H9 (cell line): ENCODE measurements at regions not wholly inside any gene's neighbourhood (a gene's known extent, or its start where the extent isn't known, plus 50 kb on each side); places are given as distances from the start of the nearest gene placed in this dataset.

ENCODE experiments used
- DNase-seq: peaks from one replicate; pipeline ENCODE4 v3.0.0-alpha.2; 2017
- H2AFZ ChIP-seq: one replicate; pipeline ENCODE4 v1.6.1; 2013; ENCODE audit warnings: mild to moderate bottlenecking, low read length, control low read depth, moderate library complexity
- H2AK5ac ChIP-seq: 2 replicates; pipeline ENCODE4 v1.6.1; 2013; ENCODE audit warnings: low read length, control low read depth, mixed read lengths; ENCODE audit not compliant: insufficient read length
- H2BK120ac ChIP-seq: one replicate; pipeline ENCODE4 v1.6.1; 2013; ENCODE audit warnings: low read depth, mild to moderate bottlenecking, low read length, control low read depth, inconsistent platforms; ENCODE audit not compliant: poor library complexity, severe bottlenecking
- H2BK12ac ChIP-seq: 2 replicates; pipeline ENCODE4 v1.6.1; 2013; ENCODE audit warnings: low read length, control low read depth, mixed read lengths, low read depth; ENCODE audit not compliant: insufficient read length
- H2BK15ac ChIP-seq: 2 replicates; pipeline ENCODE4 v1.6.1; 2013; ENCODE audit warnings: low read depth, low read length, control low read depth
- H2BK20ac ChIP-seq: one replicate; pipeline ENCODE4 v1.6.1; 2013; ENCODE audit warnings: low read depth, mild to moderate bottlenecking, low read length, control low read depth, inconsistent platforms; ENCODE audit not compliant: poor library complexity, severe bottlenecking
- H2BK5ac ChIP-seq: 2 replicates; pipeline ENCODE4 v1.6.1; 2013; ENCODE audit warnings: low read length, control low read depth, mixed read lengths; ENCODE audit not compliant: insufficient read length
- H3K14ac ChIP-seq: 2 replicates; pipeline ENCODE4 v1.6.1; 2013; ENCODE audit warnings: low read length, control low read depth; ENCODE audit not compliant: insufficient read depth
- H3K18ac ChIP-seq: 2 replicates; pipeline ENCODE4 v1.6.1; 2013; ENCODE audit warnings: low read depth, mild to moderate bottlenecking, mixed read lengths, low read length, control low read depth; ENCODE audit not compliant: insufficient read length
- H3K23ac ChIP-seq: 2 replicates; pipeline ENCODE4 v1.6.1; 2013; ENCODE audit warnings: low read length, control low read depth, mixed read lengths, low read depth; ENCODE audit not compliant: insufficient read length
- H3K23me2 ChIP-seq: 2 replicates; pipeline ENCODE4 v1.6.1; 2013; ENCODE audit warnings: low read depth, mild to moderate bottlenecking, mixed read lengths, low read length, control low read depth; ENCODE audit not compliant: insufficient read length, poor library complexity, severe bottlenecking
- H3K27ac ChIP-seq: 2 replicates; pipeline ENCODE4 v1.5.1; 2013; ENCODE audit warnings: low read length, control low read depth, mixed read lengths, low read depth; ENCODE audit not compliant: insufficient read length
- H3K27me3 ChIP-seq: 2 replicates; pipeline ENCODE4 v1.6.1; 2013; ENCODE audit warnings: low read length, control low read depth, inconsistent platforms; ENCODE audit not compliant: insufficient read depth
- H3K4ac ChIP-seq: 2 replicates; pipeline ENCODE4 v1.6.1; 2013; ENCODE audit warnings: low read depth, mild to moderate bottlenecking, control low read depth, inconsistent platforms, low read length, moderate library complexity
- H3K4me1 ChIP-seq: 2 replicates; pipeline ENCODE4 v1.6.1; 2013; ENCODE audit warnings: low read length, control low read depth, inconsistent platforms; ENCODE audit not compliant: insufficient read depth
- H3K4me2 ChIP-seq: 2 replicates; pipeline ENCODE4 v1.6.1; 2013; ENCODE audit warnings: low read length, control low read depth, mixed read lengths; ENCODE audit not compliant: insufficient read length, insufficient read depth
- H3K56ac ChIP-seq: 2 replicates; pipeline ENCODE4 v1.6.1; 2013; ENCODE audit warnings: low read depth, mild to moderate bottlenecking, mixed read lengths, low read length, control low read depth; ENCODE audit not compliant: insufficient read length
- H3K79me1 ChIP-seq: 2 replicates; pipeline ENCODE4 v1.6.1; 2013; ENCODE audit warnings: low read depth, mild to moderate bottlenecking, moderate library complexity, low read length, control low read depth, inconsistent platforms; ENCODE audit not compliant: insufficient read depth, poor library complexity, severe bottlenecking
- H3K79me2 ChIP-seq: 2 replicates; pipeline ENCODE4 v1.6.1; 2013; ENCODE audit warnings: low read length, control low read depth, inconsistent platforms; ENCODE audit not compliant: insufficient read depth
- H3K9ac ChIP-seq: 2 replicates; pipeline ENCODE4 v1.6.1; 2013; ENCODE audit warnings: low read length, control low read depth, mixed read lengths; ENCODE audit not compliant: insufficient read length; ENCODE audit errors: extremely low read depth
- H3K9me3 ChIP-seq: one replicate; pipeline ENCODE4 v1.6.1; 2013; ENCODE audit warnings: low read depth, low read length, inconsistent platforms; ENCODE audit not compliant: control insufficient read depth
- H3T11ph ChIP-seq: one replicate; pipeline ENCODE4 v1.6.1; 2013; ENCODE audit warnings: mild to moderate bottlenecking, low read length, control low read depth, inconsistent platforms
- H4K20me1 ChIP-seq: one replicate; pipeline ENCODE4 v1.6.1; 2013; ENCODE audit not compliant: control insufficient read depth, insufficient read length, insufficient read depth
- H4K5ac ChIP-seq: 2 replicates; pipeline ENCODE4 v1.6.1; 2013; ENCODE audit warnings: low read depth, mild to moderate bottlenecking, mixed read lengths, low read length, control low read depth; ENCODE audit not compliant: insufficient read length
- H4K8ac ChIP-seq: replicated peaks from 2 replicates; pipeline ENCODE4 v1.6.1; 2013; ENCODE audit warnings: low read length, control low read depth, mixed read lengths, low read depth; ENCODE audit not compliant: insufficient read length
- H4K91ac ChIP-seq: 2 replicates; pipeline ENCODE4 v1.6.1; 2013; ENCODE audit warnings: low read depth, mild to moderate bottlenecking, moderate library complexity, mixed read lengths, low read length, control low read depth; ENCODE audit not compliant: insufficient read length
- H3K27ac Mint-ChIP-seq, 3 experiments: 2 replicates in 2 of 3; 3 replicates in 1 of 3; pipeline ENCODE4 v1.8.0; 2020 to 2021; ENCODE audit warnings: mixed read lengths in 3 of 3, mild to moderate bottlenecking in 1 of 3, moderate library complexity in 1 of 3
- H3K27me3 Mint-ChIP-seq: 2 replicates; pipeline ENCODE4 v1.8.0; 2021; ENCODE audit warnings: low read depth, mild to moderate bottlenecking, moderate library complexity, mixed read lengths
- H3K36me3 Mint-ChIP-seq, 3 experiments: 2 replicates in 2 of 3; 3 replicates in 1 of 3; pipeline ENCODE4 v1.8.0; 2020 to 2021; ENCODE audit warnings: low read depth in 3 of 3, mixed read lengths in 3 of 3; ENCODE audit not compliant: insufficient read depth in 1 of 3
- H3K4me1 Mint-ChIP-seq, 2 experiments: 2 replicates each; pipeline ENCODE4 v1.8.0; 2020; ENCODE audit warnings: mixed read lengths in 2 of 2
- H3K4me3 Mint-ChIP-seq, 2 experiments: 2 replicates in 1 of 2; 3 replicates in 1 of 2; pipeline ENCODE4 v1.8.0; 2020 to 2021; ENCODE audit warnings: mild to moderate bottlenecking in 2 of 2, mixed read lengths in 2 of 2, moderate library complexity in 1 of 2
- H3K9me3 Mint-ChIP-seq, 2 experiments: 2 replicates in 1 of 2; 3 replicates in 1 of 2; pipeline ENCODE4 v1.8.0; 2020; ENCODE audit warnings: mild to moderate bottlenecking in 2 of 2, mixed read lengths in 2 of 2, moderate library complexity in 1 of 2
- CTCF ChIP-seq: fragments of 200-600 bp; sonication (generic); conservative IDR thresholded peaks from 3 replicates; pipeline ENCODE4 v1.8.0; 2021; ENCODE audit warnings: antibody characterized with exemption, mild to moderate bottlenecking
- WGBS: extraction: QIAGEN DNeasy Blood & Tissue Kit; methylation state at CpG from one replicate; pipeline ENCODE4 v1.1.7; 2013; ENCODE audit warnings: missing lambda C conversion rate, low lambda C conversion rate, mixed read lengths; ENCODE audit not compliant: insufficient read length; ENCODE audit errors: extremely low coverage; 5-methylcytosine and 5-hydroxymethylcytosine counted together

DNA sequence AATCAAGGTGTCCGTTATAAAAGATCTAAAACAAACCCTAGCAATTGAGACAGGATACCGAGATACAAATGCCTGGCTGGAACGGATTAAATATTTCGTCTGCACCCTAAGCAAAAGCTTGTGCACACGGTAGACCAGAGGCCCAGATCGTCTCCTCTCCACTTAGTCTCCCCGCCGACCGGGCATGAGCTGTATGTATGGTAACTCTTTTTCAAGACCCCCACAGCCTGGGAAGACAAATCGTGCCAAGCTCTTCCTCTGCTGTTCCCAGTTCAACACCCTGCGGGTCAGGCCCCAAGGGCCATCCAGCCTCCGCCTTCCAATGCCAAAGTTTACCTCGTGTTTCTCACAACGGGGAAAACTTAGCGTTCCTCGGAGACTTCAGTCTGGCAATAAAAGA is 285.7 kb upstream of the GALNT17 start:
- Histone ChIP-seq H3T11ph (no peak overlapping the region), H3K56ac (no peak overlapping the region), H2BK12ac (no peak overlapping the region), H3K27me3 (no peaks in the 10 kb centered on the region), H3K4ac (no peak overlapping the region), H3K79me1 (no peaks in the 10 kb centered on the region), H2AFZ (no peak overlapping the region), H3K9me3 (no peaks in the 10 kb centered on the region), H3K4me2 (no peak overlapping the region), H2BK15ac (no peak overlapping the region), H3K23me2 (no peaks in the 10 kb centered on the region), H3K23ac (no peak overlapping the region), H2BK20ac (no peak overlapping the region), H3K27ac (no peak overlapping the region), H3K18ac (no peak overlapping the region), H3K14ac (no peak overlapping the region), H4K91ac (no peak overlapping the region), H4K20me1 (no peaks in the 10 kb centered on the region), H3K4me1 (no peaks in the 10 kb centered on the region), H3K9ac (no peak overlapping the region), H2BK5ac (no peak overlapping the region), H2AK5ac (no peak overlapping the region), H2BK120ac (no peak overlapping the region), H4K5ac (no peak overlapping the region), H3K79me2 (no peaks in the 10 kb centered on the region), H4K8ac (no peak overlapping the region)
- peaks cover 0 to 15% of the 10 kb centered on the region in 2 experiments; a peak in 3 of 4 replicates for H3K4me1 Mint-ChIP-seq
- peaks cover 32 to 34% of the 10 kb centered on the region in 2 experiments for H3K9me3 Mint-ChIP-seq
- TF ChIP-seq CTCF = no peak
- no CpG with 5 or more reads among the region's 16 CpGs for WGBS
- H3K27me3 Mint-ChIP-seq = peaks cover 2% of the 10 kb centered on the region; the same call in 1 of the 2 replicates
- H3K4me3 Mint-ChIP-seq = no peak overlapping the region
- H3K36me3 Mint-ChIP-seq = peaks cover 20 to 43% (median 26%) of the 10 kb centered on the region in 3 experiments
- peak; percentile 27 for DNase-seq
- peak overlapping the region in 1 of 3 experiments; percentile 5; a peak in 1 of 7 replicates for H3K27ac Mint-ChIP-seq
